GM13976 (cell line): ENCODE measurements at regions not wholly inside any gene's neighbourhood (a gene's known extent, or its start where the extent isn't known, plus 50 kb on each side); places are given as distances from the start of the nearest gene placed in this dataset.
"Not testable (repeated sequence)": the region's sequence is repeated elsewhere in the genome, so short reads cannot be mapped to it uniquely, and the experiment has no call there.

ENCODE experiments used
- DNase-seq: peaks from one replicate; pipeline ENCODE4 v3.0.0; 2012; ENCODE audit warnings: low spot score
- in situ Hi-C: fragments of 300-500 bp; cut with MboI; formaldehyde crosslinking; loops from one replicate; pipeline ENCODE4 v1.12.0; 2022; ENCODE audit warnings: low sequenced_read_pairs, mixed read lengths, inconsistent platforms; ENCODE audit not compliant: unreplicated experiment
- TF ChIP-seq, protein P1 (sequence below): IDR thresholded peaks from 2 replicates; pipeline ENCODE4 v1.5.1; 2012; ENCODE audit warnings: borderline replicate concordance, mild to moderate bottlenecking; ENCODE audit not compliant: insufficient read depth; ENCODE audit errors: extremely low read depth, missing control alignments, control extremely low read depth

DNA sequence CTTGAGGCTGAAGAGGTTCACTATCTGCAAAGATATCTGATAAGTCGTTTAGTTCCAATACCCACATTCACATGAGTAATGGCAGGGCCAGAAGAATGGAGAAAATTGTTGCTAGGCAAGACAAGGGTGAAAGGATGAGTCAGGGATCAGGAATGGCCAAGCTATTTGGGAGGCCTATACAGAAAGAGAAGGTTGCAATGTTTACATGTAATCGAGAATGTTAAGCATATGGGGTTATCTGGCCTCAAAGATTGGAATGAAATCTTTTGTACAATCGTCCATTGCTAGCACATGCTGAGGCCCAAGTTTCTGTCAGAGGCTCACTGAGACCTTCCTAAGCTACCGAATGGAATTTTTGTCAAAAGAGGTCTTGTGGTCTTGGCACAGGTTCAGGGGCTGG lies 299.9 kb upstream of the PLD5 start:
- TF ChIP-seq, protein P1, sequence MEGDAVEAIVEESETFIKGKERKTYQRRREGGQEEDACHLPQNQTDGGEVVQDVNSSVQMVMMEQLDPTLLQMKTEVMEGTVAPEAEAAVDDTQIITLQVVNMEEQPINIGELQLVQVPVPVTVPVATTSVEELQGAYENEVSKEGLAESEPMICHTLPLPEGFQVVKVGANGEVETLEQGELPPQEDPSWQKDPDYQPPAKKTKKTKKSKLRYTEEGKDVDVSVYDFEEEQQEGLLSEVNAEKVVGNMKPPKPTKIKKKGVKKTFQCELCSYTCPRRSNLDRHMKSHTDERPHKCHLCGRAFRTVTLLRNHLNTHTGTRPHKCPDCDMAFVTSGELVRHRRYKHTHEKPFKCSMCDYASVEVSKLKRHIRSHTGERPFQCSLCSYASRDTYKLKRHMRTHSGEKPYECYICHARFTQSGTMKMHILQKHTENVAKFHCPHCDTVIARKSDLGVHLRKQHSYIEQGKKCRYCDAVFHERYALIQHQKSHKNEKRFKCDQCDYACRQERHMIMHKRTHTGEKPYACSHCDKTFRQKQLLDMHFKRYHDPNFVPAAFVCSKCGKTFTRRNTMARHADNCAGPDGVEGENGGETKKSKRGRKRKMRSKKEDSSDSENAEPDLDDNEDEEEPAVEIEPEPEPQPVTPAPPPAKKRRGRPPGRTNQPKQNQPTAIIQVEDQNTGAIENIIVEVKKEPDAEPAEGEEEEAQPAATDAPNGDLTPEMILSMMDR, result no peak
- in situ Hi-C loops, result no loop called here
- no peak for DNase-seq

DNA sequence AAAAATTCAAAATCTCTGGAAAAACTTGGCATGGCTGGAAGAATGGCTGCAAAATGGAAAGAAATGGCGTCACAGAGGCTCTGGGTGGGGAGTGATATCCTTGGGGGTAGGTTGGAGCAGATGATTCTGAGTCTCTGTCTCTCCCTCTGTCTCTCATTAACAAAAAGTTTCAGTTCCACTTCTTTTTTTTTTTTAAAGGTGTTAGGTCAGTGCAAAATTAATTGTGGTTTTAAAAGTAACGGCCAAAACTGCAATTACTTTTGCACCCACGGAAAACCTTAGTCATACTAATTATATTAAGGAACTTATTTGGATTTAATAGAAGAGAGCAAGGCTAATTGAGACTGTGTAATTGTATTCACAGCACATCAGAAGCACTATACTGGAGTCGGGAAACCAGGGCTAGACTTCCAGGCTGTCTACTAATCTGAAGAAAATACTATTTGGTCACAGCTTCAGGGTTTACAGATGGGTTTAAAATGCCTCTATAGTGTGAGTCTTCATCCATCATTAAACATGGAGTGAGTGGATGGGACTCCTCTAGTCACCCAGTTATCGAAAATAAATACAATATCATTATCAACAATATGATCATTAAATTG lies 289.1 kb upstream of the PLD5 start:
- TF ChIP-seq, protein P1, result no peak
- DNase-seq, result peak; percentile 30
- in situ Hi-C loops, result no loop called here

DNA sequence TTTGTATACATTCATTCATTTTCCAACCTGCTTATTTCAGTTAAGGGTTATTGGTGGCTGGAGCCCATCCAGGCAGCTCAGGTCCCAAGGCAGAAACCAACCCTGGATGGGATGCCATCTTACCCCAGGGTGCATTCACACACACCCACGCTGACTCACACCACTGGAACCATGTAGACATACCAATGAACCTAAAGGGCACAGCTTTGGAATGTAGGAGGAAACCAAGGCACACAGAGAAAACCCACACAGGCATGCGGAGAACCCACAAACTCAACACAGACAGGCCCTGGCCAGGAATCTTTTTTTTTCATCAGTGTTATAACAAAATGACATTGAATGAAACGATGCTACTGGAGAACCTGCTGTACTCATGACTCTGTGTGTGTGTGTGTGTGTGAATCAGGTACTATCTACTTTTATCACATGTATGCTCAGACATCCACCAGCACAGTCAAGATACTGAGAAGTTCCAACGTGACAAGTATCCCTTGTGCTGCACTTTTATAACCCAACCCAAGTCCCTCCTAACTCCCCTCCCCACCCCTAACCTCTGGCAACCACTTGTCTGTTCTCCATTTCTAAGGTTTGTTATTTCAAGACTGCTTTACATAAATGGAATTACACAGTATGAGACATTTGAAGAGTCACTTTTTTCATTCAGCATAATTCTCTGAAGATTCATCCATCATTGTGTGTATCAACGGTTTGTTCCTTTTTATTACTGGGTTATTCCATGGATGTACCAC lies 286.8 kb upstream of the PLD5 start:
- no peak for DNase-seq
- in situ Hi-C loops, result no loop called here
- TF ChIP-seq, protein P1, result no peak

DNA sequence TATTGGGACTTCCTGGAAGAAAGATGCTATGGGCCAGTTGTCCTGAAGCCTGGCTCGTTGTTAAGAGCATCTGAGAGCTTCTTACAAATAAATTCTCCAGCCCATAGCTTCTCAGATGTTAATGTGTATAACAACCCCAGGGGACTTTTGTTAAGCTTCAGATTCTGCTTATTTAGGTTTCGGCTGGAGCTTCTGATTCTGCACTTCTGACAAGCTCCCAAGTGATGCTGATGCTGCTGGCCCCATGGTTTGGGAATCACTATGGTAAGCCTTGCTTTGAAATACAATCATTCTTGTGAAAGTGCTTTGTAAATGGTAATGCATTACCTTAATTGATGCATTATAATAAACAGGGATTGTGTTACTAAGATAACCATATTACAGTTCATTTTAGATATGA lies 281.8 kb upstream of the PLD5 start:
- in situ Hi-C loops, result no loop called here
- DNase-seq, result no peak
- TF ChIP-seq, protein P1, result no peak

DNA sequence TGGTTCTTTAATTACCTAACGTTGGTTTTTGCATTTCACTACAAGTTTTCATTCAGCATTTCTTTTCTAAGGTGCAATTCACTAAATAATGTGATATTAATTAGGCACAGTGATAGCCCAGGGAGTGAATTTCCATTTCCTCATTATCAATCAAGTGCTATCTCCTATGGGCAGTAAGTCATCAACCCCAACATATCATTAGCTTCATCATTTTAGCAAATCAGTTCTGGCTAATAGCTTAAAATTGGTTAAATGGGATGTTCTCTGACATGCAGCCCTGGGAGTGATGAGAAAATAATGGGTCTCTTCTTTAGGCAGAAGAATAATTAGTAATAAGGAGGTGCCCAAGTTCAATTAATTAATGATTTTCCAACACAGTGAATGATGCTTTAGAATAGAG lies 280.9 kb upstream of the PLD5 start:
- in situ Hi-C loops, DNase-seq: not testable (repeated sequence)

DNA sequence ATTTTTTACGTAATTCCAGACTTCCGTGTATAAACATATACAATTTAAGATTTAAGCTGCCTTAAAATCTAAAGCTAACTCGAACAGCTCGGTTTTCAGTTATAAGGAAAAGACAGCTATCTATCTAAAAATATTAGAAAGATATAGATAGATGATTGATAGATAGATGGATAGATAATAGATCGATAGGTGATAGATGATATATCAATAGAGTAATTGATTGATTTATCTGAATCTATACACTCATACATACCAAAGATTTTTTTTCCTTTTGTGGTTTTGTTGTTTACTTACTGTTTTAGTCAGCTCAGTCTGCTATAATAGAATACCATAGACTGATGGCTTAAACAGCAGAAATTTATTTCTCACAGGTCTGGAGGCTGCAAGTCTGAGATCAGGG lies 278.5 kb upstream of the PLD5 start:
- in situ Hi-C loops, result no loop called here
- TF ChIP-seq, protein P1, result no peak
- DNase-seq, result no peak

DNA sequence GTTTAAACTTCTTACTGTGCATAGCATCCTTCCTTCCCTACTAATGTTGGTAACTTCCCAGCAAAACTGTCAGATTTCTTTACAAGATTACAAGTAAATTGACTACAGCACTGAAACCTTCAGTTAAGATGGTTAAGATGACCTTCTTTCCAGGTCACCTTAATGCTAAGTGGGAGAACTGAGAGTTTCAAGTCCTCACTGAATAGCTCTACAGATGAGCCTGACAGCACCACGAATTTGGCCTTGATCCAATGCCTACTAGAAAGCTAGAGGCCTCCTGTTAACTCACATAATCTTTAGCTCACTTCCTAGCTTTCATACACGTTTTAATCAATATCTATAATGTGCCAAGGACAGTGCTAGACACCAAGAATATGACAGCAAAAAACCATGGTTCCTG lies 276.0 kb upstream of the PLD5 start:
- in situ Hi-C loops, result no loop called here
- TF ChIP-seq, protein P1, result no peak
- DNase-seq, result no peak
